NT2/D1 (cell line): ENCODE measurements at regions not wholly inside any gene's neighbourhood (a gene's known extent, or its start where the extent isn't known, plus 50 kb on each side); places are given as distances from the start of the nearest gene placed in this dataset.

Experiments
- YY1 ChIP-seq: IDR thresholded peaks from 2 replicates; pipeline ENCODE4 v1.6.1; 2011; ENCODE audit not compliant: insufficient read length, insufficient read depth
- ZNF274 ChIP-seq: IDR thresholded peaks from 2 replicates; pipeline ENCODE4 v1.6.1; 2011; ENCODE audit warnings: mild to moderate bottlenecking, low read depth, low read length

- TF ChIP-seq ZNF274 = no peak
- no peak for TF ChIP-seq YY1
Measured at GRCh38 chr12:93107514-93108312, 178.6 kb upstream of the EEA1 start.
